Sigmoid colon (tissue), 4 donors: ENCODE measurements at regions not wholly inside any gene's neighbourhood (a gene's known extent, or its start where the extent isn't known, plus 50 kb on each side); places are given as distances from the start of the nearest gene placed in this dataset.

Experiments
- CTCF ChIP-seq, 4 experiments: fragments of 450-650 bp in 3 of 4; fragments of 200-600 bp in 1 of 4; IDR thresholded peaks; one replicate each; pipeline ENCODE4 v1.5.1; 2016 to 2019; ENCODE audit warnings: antibody characterized with exemption in 4 of 4, mild to moderate bottlenecking in 3 of 4, moderate library complexity in 2 of 4
- POLR2A ChIP-seq, 2 donors: fragments of 450-650 bp; IDR thresholded peaks; one replicate each; pipeline ENCODE4 v1.6.1; 2016; ENCODE audit warnings: antibody characterized with exemption in 2 of 2, mild to moderate bottlenecking in 2 of 2, moderate library complexity in 2 of 2
- POLR2AphosphoS5 ChIP-seq, 4 donors: sonication (generic); formaldehyde crosslinking; IDR thresholded peaks; one replicate each; pipeline ENCODE4 v1.6.1; 2017; ENCODE audit warnings: antibody characterized with exemption in 4 of 4

GRCh38 chr2:221133941-221134340 lies 438.2 kb downstream of the EPHA4 start:
- TF ChIP-seq CTCF (IDR thresholded peaks at IDR 0.05) (no peak), POLR2A (IDR thresholded peaks at IDR 0.05) (no peak), POLR2AphosphoS5 (IDR thresholded peaks at IDR 0.05) (no peak)
